ENCODE measurements at regions not wholly inside any gene's neighbourhood (a gene's known extent, or its start where the extent isn't known, plus 50 kb on each side); places are given as distances from the start of the nearest gene placed in this dataset.

GRCh38 chr11:19368726-19369375, 128.1 kb upstream of the E2F8 start:
- DNase-seq (ENCODE audit: low spot score) = no peak

GRCh38 chr11:19366992-19367709, 126.4 kb upstream of the E2F8 start:
- no peak for DNase-seq (ENCODE audit: low spot score)

GRCh38 chr11:19365743-19366410, 125.1 kb upstream of the E2F8 start:
- DNase-seq (ENCODE audit: low spot score) = no peak

GRCh38 chr11:19359221-19360000, 118.7 kb upstream of the E2F8 start:
- DNase-seq (ENCODE audit: low spot score) = no peak

GRCh38 chr11:19357943-19358342, 117.2 kb upstream of the E2F8 start:
- no peak for DNase-seq (ENCODE audit: low spot score)

- no peak for DNase-seq (ENCODE audit: low spot score)
Measured at GRCh38 chr11:19355601-19356000, 114.9 kb upstream of the E2F8 start.

- no peak for DNase-seq (ENCODE audit: low spot score)
Measured at GRCh38 chr11:19353287-19353850, 112.6 kb upstream of the E2F8 start.

GRCh38 chr11:19352771-19353160, 112.0 kb upstream of the E2F8 start:
- DNase-seq (ENCODE audit: low spot score) = no peak

- DNase-seq (ENCODE audit: low spot score) = no peak
Measured at GRCh38 chr11:19352072-19352770, 111.5 kb upstream of the E2F8 start.

- no peak for DNase-seq (ENCODE audit: low spot score)
Measured at GRCh38 chr11:19351426-19351825, 110.7 kb upstream of the E2F8 start.

- DNase-seq (ENCODE audit: low spot score) = no peak
Measured at GRCh38 chr11:19350160-19350559, 109.4 kb upstream of the E2F8 start.

GRCh38 chr11:19349340-19350025, 108.7 kb upstream of the E2F8 start:
- peak; percentile 53 for DNase-seq (ENCODE audit: low spot score)

GRCh38 chr11:19347911-19348310, 107.2 kb upstream of the E2F8 start:
- DNase-seq (ENCODE audit: low spot score) = no peak

- peak; percentile 64 for DNase-seq (ENCODE audit: low spot score)
Measured at GRCh38 chr11:19345848-19346681, 105.3 kb upstream of the E2F8 start.

- peak; percentile 54 for DNase-seq (ENCODE audit: low spot score)
Measured at GRCh38 chr11:19345519-19345847, 104.7 kb upstream of the E2F8 start.

GRCh38 chr11:19344661-19345518, 104.1 kb upstream of the E2F8 start:
- peak; percentile 86 for DNase-seq (ENCODE audit: low spot score)

GRCh38 chr11:19342036-19342435, 101.3 kb upstream of the E2F8 start:
- DNase-seq (ENCODE audit: low spot score) = no peak

GRCh38 chr11:19338375-19338774, 97.6 kb upstream of the E2F8 start:
- DNase-seq (ENCODE audit: low spot score) = no peak

- no peak for DNase-seq (ENCODE audit: low spot score)
Measured at GRCh38 chr11:19337779-19338178, 97.0 kb upstream of the E2F8 start.
